ENCODE measurements at regions not wholly inside any gene's neighbourhood (a gene's known extent, or its start where the extent isn't known, plus 50 kb on each side); places are given as distances from the start of the nearest gene placed in this dataset.
"Not testable (repeated sequence)": the region's sequence is repeated elsewhere in the genome, so short reads cannot be mapped to it uniquely, and the experiment has no call there.

DNA sequence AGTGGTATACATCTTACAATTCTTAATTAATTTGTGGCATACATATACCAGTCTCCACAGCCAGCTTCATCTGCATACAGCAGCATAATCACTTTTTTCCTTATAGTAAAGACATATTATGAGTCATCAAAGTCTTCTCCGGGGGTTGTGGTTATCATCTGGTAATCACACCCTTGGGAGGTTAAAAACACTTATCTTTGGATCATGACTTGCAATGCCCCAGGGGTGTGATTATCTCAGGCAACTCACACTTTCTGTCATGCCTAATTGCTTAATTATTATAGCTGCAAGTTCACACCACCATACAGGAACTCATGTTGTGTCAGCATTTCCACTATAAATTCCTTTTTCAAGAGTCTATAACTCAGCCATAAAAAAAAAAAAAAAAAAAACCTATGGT is 218.4 kb downstream of the ANXA1 start:
- WGBS = 34% methylated on average over 1 of the region's 1 CpG
- H3K36me3 ChIP-seq (ENCODE audit: insufficient read depth) = no peaks in the 10 kb centered on the region

GRCh38 chr9:73371801-73372200 is 220.1 kb downstream of the ANXA1 start:
- WGBS = 30% methylated on average over 2 of the region's 2 CpGs
- Histone ChIP-seq H3K4me1 (ENCODE audit: insufficient read depth) (no peaks in the 10 kb centered on the region), H3K27ac (ENCODE audit: low read depth) (no peak overlapping the region), H3K4me3 (ENCODE audit: low read depth, low read length) (no peak overlapping the region), H3K36me3 (ENCODE audit: insufficient read depth) (no peaks in the 10 kb centered on the region)
- DNase-seq (ENCODE audit: extremely low spot score) = no peak

More for the DNA sequence above, 218.4 kb downstream of the ANXA1 start:
- H3K4me3 ChIP-seq (ENCODE audit: low read depth, low read length) = no peak overlapping the region
- no peak overlapping the region for H3K27ac ChIP-seq (ENCODE audit: low read depth)
- no peak for DNase-seq (ENCODE audit: extremely low spot score)
- H3K4me1 ChIP-seq (ENCODE audit: insufficient read depth) = no peaks in the 10 kb centered on the region

GRCh38 chr9:73380411-73380810 is 228.7 kb downstream of the ANXA1 start:
- WGBS = 70% methylated on average over 3 of the region's 3 CpGs
- no peaks in the 10 kb centered on the region for H3K4me1 ChIP-seq (ENCODE audit: insufficient read depth)
- H3K27ac ChIP-seq (ENCODE audit: low read depth) = no peak overlapping the region
- no peak for DNase-seq (ENCODE audit: extremely low spot score)
- no peaks in the 10 kb centered on the region for H3K36me3 ChIP-seq (ENCODE audit: insufficient read depth)
- H3K4me3 ChIP-seq (ENCODE audit: low read depth, low read length) = no peak overlapping the region

DNA sequence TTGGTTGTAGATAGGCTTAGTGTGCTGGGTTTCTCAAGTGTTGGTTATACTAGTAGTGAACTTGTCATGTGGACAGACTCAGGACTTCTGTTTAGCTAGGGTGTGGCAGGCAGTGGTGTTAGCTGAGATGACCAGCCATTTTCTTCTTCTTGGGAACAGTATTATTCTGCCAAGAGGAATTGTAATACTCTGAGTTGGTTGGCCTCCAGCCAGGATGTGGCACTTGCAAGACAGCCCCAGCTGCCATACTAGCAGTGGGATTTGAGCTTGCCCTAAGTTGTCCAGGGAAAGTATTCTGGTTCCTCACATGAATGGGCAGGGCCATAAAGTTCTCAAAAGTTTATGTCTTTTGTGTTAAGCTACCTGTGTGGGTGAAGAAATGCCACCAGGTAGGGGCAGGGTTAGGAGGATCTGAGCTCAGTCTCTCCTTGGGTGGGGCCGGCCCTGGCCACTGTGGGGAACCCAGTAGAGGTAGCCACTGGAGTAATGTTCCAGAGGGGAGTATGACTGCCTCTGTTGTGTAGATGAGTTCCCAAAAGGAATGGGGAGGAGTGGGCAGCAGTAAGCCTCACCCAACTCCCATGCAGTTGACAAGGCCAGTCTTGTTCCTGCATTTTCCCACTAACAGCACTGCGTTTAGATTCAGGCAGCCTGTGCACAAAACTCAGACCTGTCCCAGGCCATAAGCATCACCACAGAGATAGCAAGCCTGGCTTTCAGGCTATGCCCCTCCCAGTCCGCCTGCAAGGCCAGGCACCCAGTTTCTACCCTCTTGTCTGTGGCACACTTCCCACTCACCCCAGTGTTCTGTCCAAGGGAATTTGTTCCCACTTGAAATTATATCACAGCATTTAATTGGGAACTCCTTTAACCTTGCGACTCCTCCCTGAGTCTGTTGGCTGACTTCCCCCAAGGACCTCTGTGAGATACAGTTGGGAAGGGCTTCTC is 250.7 kb downstream of the ANXA1 start:
- 85% methylated on average over 4 of the region's 4 CpGs for WGBS
- Histone ChIP-seq H3K27ac (ENCODE audit: low read depth) (no peak overlapping the region), H3K36me3 (ENCODE audit: insufficient read depth) (no peaks in the 10 kb centered on the region), H3K4me1 (ENCODE audit: insufficient read depth) (no peaks in the 10 kb centered on the region), H3K4me3 (ENCODE audit: low read depth, low read length) (no peak overlapping the region)
- no peak for DNase-seq (ENCODE audit: extremely low spot score)

DNA sequence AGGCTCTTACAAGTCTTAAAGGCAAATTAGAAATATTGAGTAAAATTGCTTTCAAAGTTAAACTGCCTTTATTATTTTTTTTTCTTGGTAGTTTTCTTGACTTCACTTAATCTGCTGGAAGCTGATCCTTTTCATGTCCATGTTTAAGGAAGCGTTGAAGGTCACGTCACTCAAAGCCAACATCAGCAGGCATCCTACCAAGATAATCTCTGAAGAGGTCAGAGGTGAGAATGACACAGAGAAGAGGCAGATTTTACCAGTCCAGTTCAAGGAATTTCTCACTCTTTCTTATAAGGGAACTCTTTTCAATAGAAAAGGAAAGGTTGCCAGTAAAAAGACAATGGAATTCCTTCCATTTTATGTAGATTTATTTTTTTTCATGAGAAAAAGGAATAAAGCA is 259.8 kb downstream of the ANXA1 start:
- 32% methylated on average over 2 of the region's 2 CpGs for WGBS
- H3K27ac ChIP-seq (ENCODE audit: low read depth) = no peak overlapping the region
- no peaks in the 10 kb centered on the region for H3K4me1 ChIP-seq (ENCODE audit: insufficient read depth)
- no peaks in the 10 kb centered on the region for H3K36me3 ChIP-seq (ENCODE audit: insufficient read depth)
- no peak for DNase-seq (ENCODE audit: extremely low spot score)
- H3K4me3 ChIP-seq (ENCODE audit: low read depth, low read length) = no peak overlapping the region

DNA sequence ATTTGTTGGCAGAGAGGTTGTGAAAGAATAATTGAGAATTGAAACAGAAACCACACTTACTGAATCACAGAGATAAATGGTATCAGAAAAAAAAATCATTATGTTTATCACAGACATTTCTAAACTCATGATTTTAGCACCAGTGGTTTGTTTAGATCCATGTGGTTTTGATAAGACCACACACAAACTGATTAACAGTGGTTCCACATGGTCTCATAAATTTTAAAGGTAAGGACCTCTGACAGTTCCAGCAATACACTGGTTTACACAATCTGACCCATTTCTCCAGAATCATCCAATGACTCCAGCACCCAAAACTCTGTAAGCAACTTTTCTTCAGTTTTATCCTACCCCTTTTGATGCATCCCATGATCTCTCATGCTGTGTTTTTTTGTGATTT is 261.2 kb downstream of the ANXA1 start:
- Histone ChIP-seq H3K4me1 (ENCODE audit: insufficient read depth) (no peaks in the 10 kb centered on the region), H3K4me3 (ENCODE audit: low read depth, low read length) (no peak overlapping the region), H3K27ac (ENCODE audit: low read depth) (no peak overlapping the region), H3K36me3 (ENCODE audit: insufficient read depth) (no peaks in the 10 kb centered on the region)
- no peak for DNase-seq (ENCODE audit: extremely low spot score)

GRCh38 chr9:73423891-73424290 is 272.2 kb downstream of the ANXA1 start:
- Histone ChIP-seq H3K4me1 (ENCODE audit: insufficient read depth) (no peaks in the 10 kb centered on the region), H3K4me3 (ENCODE audit: low read depth, low read length) (no peak overlapping the region), H3K36me3 (ENCODE audit: insufficient read depth) (no peaks in the 10 kb centered on the region), H3K27ac (ENCODE audit: low read depth) (no peak overlapping the region)
- no peak for DNase-seq (ENCODE audit: extremely low spot score)
- WGBS = 61% methylated on average over 1 of the region's 1 CpG

GRCh38 chr9:73426269-73426668 is 274.6 kb downstream of the ANXA1 start:
- Histone ChIP-seq H3K36me3 (ENCODE audit: insufficient read depth) (no peaks in the 10 kb centered on the region), H3K27ac (ENCODE audit: low read depth) (no peak overlapping the region), H3K4me3 (ENCODE audit: low read depth, low read length) (no peak overlapping the region), H3K4me1 (ENCODE audit: insufficient read depth) (no peaks in the 10 kb centered on the region)
- WGBS = 52% methylated on average over 5 of the region's 5 CpGs
- no peak for DNase-seq (ENCODE audit: extremely low spot score)

DNA sequence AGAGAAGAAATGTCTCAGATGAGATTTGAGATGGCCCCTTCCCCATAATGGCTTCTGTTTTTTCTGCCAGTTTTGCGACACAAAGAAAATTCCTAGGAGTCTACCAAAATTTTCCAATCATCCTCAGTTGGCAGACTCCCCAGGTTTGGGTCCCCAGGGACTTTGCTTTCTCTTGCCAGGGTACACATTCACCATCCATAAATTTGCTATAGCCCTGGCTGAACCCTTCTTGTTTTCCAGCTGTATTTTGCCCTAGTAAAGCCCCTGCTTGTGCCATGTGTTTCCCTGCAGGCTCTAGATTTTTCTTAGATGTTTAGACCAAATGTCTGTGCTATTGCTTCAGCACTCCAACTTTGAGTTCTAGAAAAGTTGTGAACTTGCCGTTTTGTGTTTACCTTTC is 283.2 kb downstream of the ANXA1 start:
- DNase-seq (ENCODE audit: extremely low spot score) = no peak
- Histone ChIP-seq H3K27ac (ENCODE audit: low read depth) (no peak overlapping the region), H3K4me3 (ENCODE audit: low read depth, low read length) (no peak overlapping the region), H3K4me1 (ENCODE audit: insufficient read depth) (no peaks in the 10 kb centered on the region), H3K36me3 (ENCODE audit: insufficient read depth) (no peaks in the 10 kb centered on the region)
- WGBS = 49% methylated on average over 2 of the region's 2 CpGs

DNA sequence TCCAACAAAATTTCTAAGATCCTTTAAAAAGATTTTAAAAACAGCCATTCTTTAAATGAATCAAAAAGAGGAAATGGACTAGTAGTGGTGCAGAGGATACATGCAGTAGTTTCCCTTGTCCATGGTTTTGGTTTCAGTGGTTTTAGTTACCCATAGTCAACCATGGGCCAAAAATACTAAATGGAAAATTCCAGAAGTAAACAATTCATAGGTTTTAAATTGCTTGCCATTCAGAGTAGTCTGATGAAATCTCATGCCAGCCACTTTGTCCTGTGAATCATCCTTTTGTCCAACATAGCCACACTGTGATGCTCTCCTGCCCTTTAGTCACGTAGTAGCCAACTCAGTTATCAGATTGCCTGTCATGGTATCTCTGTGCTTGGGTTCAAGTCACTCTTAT is 286.1 kb downstream of the ANXA1 start:
- WGBS = 71% methylated on average over 1 of the region's 1 CpG
- H3K4me3 ChIP-seq (ENCODE audit: low read depth, low read length) = no peak overlapping the region
- no peaks in the 10 kb centered on the region for H3K36me3 ChIP-seq (ENCODE audit: insufficient read depth)
- H3K27ac ChIP-seq (ENCODE audit: low read depth) = no peak overlapping the region
- H3K4me1 ChIP-seq (ENCODE audit: insufficient read depth) = no peaks in the 10 kb centered on the region
- DNase-seq (ENCODE audit: extremely low spot score) = no peak

- WGBS = 87% methylated on average over 4 of the region's 6 CpGs
- DNase-seq (ENCODE audit: extremely low spot score); H3K4me3 ChIP-seq (ENCODE audit: low read depth, low read length); H3K4me1 ChIP-seq (ENCODE audit: insufficient read depth); H3K36me3 ChIP-seq (ENCODE audit: insufficient read depth); H3K27ac ChIP-seq (ENCODE audit: low read depth): not testable (repeated sequence)
Observed at GRCh38 chr9:73439839-73440238, 288.2 kb downstream of the ANXA1 start.

- Histone ChIP-seq H3K36me3 (ENCODE audit: insufficient read depth) (no peaks in the 10 kb centered on the region), H3K27ac (ENCODE audit: low read depth) (no peak overlapping the region), H3K4me3 (ENCODE audit: low read depth, low read length) (no peak overlapping the region), H3K4me1 (ENCODE audit: insufficient read depth) (no peaks in the 10 kb centered on the region)
- DNase-seq (ENCODE audit: extremely low spot score) = no peak
- WGBS = 91% methylated on average over 1 of the region's 1 CpG
Observed at GRCh38 chr9:73441223-73441622, 289.6 kb downstream of the ANXA1 start.

DNA sequence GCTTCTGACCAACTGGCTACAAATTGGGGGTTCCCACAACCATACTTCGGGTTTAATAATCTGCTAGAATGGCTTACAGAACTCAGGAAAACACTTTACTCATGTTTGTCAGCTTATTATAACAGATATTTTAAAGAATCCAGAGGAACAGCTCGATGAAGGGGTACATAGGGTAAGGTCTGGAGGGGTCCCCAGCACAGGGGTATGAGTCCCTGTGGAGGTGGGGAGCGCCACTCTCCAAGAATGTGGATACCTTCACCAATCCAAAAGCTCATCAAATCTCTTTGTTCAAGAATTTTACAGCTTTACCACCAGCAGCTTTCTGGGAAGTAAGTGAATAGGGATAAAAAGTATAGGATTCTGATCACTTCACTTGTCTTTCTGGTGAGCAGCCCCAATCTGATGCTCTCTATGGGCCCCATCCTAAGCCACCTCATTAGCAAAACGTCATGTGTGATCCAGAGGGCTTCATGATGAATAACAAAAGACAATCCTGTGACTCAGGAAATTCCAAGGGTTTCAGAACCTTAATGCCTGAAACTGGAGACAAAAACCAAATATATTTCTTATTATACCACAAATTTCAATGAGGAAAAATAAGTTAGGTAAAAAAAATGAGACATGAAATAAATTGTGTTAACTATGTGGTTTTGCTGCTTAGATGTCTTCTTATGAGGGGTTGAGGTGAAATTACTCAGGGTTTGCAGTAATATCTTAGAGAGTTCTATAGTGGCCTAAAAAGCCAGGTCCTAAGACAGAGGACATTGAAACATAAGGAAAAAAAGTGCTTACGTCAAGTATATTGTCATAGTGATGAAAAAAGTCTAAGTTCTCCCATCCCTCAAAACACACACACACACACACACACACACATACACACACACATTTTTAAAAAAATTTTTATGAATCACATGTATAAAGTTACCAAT is 290.5 kb downstream of the ANXA1 start:
- H3K27ac ChIP-seq (ENCODE audit: low read depth) = no peak overlapping the region
- 60% methylated on average over 5 of the region's 5 CpGs for WGBS

DNA sequence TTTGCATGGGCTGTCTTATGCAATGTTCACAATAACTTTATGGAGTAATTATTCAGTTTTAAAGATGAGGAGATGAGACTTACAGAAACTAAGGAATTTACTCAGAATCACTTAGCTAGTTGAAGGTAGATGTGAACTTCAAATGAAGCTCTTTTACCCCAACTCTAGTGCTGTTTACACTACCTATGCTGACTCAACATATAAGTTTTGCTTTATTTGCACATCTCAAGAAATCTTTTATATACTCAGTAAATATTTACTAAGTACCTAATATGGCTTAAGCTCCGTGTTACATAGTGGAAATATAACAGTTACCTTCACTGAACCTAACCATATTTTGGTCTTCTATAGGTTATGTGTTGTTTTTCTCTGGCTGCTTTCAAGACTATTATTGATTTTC is 293.2 kb downstream of the ANXA1 start:
- 67% methylated on average over 1 of the region's 1 CpG for WGBS
- no peak for DNase-seq (ENCODE audit: extremely low spot score)
- no peaks in the 10 kb centered on the region for H3K4me1 ChIP-seq (ENCODE audit: insufficient read depth)
- no peaks in the 10 kb centered on the region for H3K36me3 ChIP-seq (ENCODE audit: insufficient read depth)
- no peak overlapping the region for H3K27ac ChIP-seq (ENCODE audit: low read depth)
- H3K4me3 ChIP-seq (ENCODE audit: low read depth, low read length) = no peak overlapping the region

More for the DNA sequence above, 290.5 kb downstream of the ANXA1 start:
- no peak for DNase-seq (ENCODE audit: extremely low spot score)
- no peak overlapping the region for H3K4me3 ChIP-seq (ENCODE audit: low read depth, low read length)
- no peaks in the 10 kb centered on the region for H3K4me1 ChIP-seq (ENCODE audit: insufficient read depth)
- H3K36me3 ChIP-seq (ENCODE audit: insufficient read depth) = no peaks in the 10 kb centered on the region

All from urinary bladder (tissue), 3 donors.